ENCODE measurements at regions not wholly inside any gene's neighbourhood (a gene's known extent, or its start where the extent isn't known, plus 50 kb on each side); places are given as distances from the start of the nearest gene placed in this dataset.
"Not testable (repeated sequence)": the region's sequence is repeated elsewhere in the genome, so short reads cannot be mapped to it uniquely, and the experiment has no call there.

GRCh38 chr4:131742536-131743205, 1406.4 kb upstream of the PCDH10 start:
- DNase-seq (ENCODE audit: low read depth in 2 of 2): not testable (repeated sequence)

GRCh38 chr4:131743348-131743747, 1405.7 kb upstream of the PCDH10 start:
- not testable (repeated sequence) for DNase-seq (ENCODE audit: low read depth in 2 of 2)

GRCh38 chr4:131747203-131747602, 1401.9 kb upstream of the PCDH10 start:
- DNase-seq (ENCODE audit: low read depth in 2 of 2): not testable (repeated sequence)

GRCh38 chr4:131749224-131749623, 1399.9 kb upstream of the PCDH10 start:
- not testable (repeated sequence) for DNase-seq (ENCODE audit: low read depth in 2 of 2)

GRCh38 chr4:131750006-131750405, 1399.1 kb upstream of the PCDH10 start:
- DNase-seq (ENCODE audit: low read depth in 2 of 2): not testable (repeated sequence)

GRCh38 chr4:131750469-131750868, 1398.6 kb upstream of the PCDH10 start:
- not testable (repeated sequence) for DNase-seq (ENCODE audit: low read depth in 2 of 2)

GRCh38 chr4:131762234-131762633, 1386.9 kb upstream of the PCDH10 start:
- DNase-seq (ENCODE audit: low read depth in 2 of 2): not testable (repeated sequence)

- no peak for DNase-seq (ENCODE audit: low read depth in 2 of 2)
Measured at GRCh38 chr4:131764730-131765129, 1384.4 kb upstream of the PCDH10 start.

GRCh38 chr4:131774382-131774781, 1374.7 kb upstream of the PCDH10 start:
- not testable (repeated sequence) for DNase-seq (ENCODE audit: low read depth in 2 of 2)

GRCh38 chr4:131810565-131810964, 1338.5 kb upstream of the PCDH10 start:
- not testable (repeated sequence) for DNase-seq (ENCODE audit: low read depth in 2 of 2)

Measured in stimulated activated CD8-positive, alpha-beta memory T cell treated with anti-CD3 and anti-CD28 coated beads, Interleukin-2, amount 100 ng/mL, for 48 hours (primary cell).